SH-SY5Y (cell line): ENCODE measurements at regions not wholly inside any gene's neighbourhood (a gene's known extent, or its start where the extent isn't known, plus 50 kb on each side); places are given as distances from the start of the nearest gene placed in this dataset.

ENCODE experiments used
- GATA2 ChIP-seq: IDR thresholded peaks from 2 replicates; pipeline ENCODE4 v1.6.1; 2011; ENCODE audit warnings: mild to moderate bottlenecking, low read depth, low read length
- GATA3 ChIP-seq: IDR thresholded peaks from 2 replicates; pipeline ENCODE4 v1.6.1; 2011; ENCODE audit warnings: low read depth, mild to moderate bottlenecking, low read length, moderate library complexity

- TF ChIP-seq GATA2: no peak
- TF ChIP-seq GATA3: no peak
Measured at GRCh38 chr10:33566426-33566825, 232.0 kb upstream of the NRP1 start.
